Testis (tissue), 2 donors: ENCODE measurements at regions not wholly inside any gene's neighbourhood (a gene's known extent, or its start where the extent isn't known, plus 50 kb on each side); places are given as distances from the start of the nearest gene placed in this dataset.

Experiments used
- CTCF ChIP-seq, 3 experiments: fragments of 450-650 bp in 2 of 3; fragments of 200-600 bp in 1 of 3; sonication (generic) in 1 of 3; IDR thresholded peaks; one replicate each; pipeline ENCODE4 v1.5.1; 2016 to 2019; ENCODE audit warnings: antibody characterized with exemption in 3 of 3, mild to moderate bottlenecking in 2 of 3, moderate library complexity in 1 of 3
- POLR2A ChIP-seq: fragments of 450-650 bp; IDR thresholded peaks from one replicate; pipeline ENCODE4 v1.6.1; 2017; ENCODE audit warnings: antibody characterized with exemption, mild to moderate bottlenecking, moderate library complexity

DNA sequence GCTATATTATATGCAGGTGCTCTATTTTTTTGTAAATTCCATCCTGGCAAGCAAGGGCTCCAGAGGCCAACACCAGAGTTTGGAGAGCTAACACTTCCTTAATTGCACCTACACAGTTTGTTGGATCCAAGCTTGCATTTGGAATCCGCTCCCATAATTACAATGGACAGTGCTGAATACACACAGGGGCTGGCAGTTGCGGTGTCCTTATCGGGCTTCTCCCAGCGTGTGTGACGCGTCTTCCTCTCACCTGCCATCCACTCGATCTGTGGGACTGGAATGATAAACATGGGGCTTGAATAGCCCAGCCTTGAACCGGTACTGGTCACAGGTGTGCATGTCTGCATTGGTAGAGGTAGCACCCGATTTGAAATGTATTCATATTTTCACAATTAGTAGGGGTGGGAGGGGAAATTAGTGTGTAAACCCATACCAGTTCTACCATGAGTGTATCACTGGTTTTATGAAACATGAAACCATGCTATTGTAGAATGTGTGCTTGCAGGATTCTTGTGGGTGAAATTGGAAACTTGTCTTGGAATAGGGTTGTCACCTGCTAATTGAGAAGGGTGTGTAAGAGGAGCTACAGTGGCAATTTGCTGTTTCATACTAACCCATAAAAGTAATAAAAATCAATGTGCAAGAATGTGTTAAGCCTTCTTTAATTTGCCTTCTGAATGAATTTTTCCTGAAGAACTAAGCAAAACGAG is 316.5 kb downstream of the WDR11 start:
- TF ChIP-seq CTCF (IDR thresholded peaks at IDR 0.05) (no peak), POLR2A (no peak)
